Activated gamma-delta T cell treated with anti-CD3 and anti-CD28 coated beads, Interleukin-2, amount 50 U/mL, for 16 hours (primary cell): ENCODE measurements at regions not wholly inside any gene's neighbourhood (a gene's known extent, or its start where the extent isn't known, plus 50 kb on each side); places are given as distances from the start of the nearest gene placed in this dataset.

Experiments
- DNase-seq: peaks from one replicate; pipeline ENCODE4 v3.0.0-alpha.2; 2020; ENCODE audit warnings: low read depth

DNA sequence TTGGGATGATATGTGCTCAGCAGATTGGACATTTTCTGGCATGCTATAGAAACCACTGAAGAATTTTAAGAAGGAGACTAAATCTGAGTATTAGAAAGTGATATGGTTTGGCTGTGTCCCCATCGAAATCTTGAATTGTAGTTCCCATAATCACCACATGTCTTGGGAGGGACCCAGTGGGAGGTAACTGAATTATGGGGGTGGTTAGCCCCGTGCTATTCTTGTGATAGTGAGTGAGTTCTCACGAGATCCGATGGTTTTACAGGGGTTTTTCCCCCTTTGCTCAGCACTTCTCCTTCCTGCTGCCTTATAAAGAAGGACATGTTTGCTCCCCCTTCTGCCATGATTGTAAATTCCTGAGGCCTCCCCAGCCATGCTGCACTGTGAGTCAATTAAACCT, 535.9 kb upstream of the VRK2 start:
- DNase-seq, result no peak

GRCh38 chr2:57515366-57515765, 531.2 kb upstream of the VRK2 start:
- no peak for DNase-seq

GRCh38 chr2:57516698-57517340, 529.8 kb upstream of the VRK2 start:
- no peak for DNase-seq

DNA sequence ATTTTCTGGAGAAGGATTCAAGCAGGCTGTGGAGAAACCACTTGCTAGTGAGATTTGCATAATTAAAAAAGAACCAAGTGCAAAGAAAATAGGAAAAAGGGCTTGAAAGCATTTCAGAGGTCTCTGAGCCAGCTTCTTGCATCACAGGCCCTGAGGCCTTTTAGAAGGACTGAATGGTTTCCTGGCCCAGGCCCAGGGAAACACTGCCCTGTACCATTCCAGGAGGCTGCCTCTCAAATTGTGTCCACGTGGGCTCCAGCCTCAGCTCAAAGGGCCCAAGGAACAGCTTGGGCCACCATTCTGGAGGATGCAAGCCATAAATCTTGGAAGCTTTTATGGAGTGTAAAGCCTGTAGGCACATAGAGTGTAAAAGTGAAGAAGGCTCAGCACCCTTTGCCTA, 523.3 kb upstream of the VRK2 start:
- DNase-seq, result no peak

DNA sequence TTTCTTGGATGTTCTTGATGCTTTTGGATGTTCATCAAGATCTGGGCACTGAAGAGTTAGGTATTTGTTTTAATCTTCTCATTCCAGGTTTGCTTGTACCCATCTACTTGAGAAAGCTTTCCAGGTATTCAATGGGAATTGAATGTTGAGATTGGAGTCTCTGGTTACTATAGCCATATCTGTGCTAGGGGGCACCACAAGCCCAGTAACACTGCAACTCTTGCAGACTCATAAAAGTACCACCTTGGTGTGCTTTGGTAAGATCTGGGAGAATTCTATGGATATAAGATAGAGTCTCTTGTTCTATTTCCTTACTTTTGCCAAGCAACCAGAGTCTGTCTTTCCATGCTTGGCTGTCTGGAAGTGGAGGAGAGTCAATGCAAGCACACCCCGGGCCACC, 518.9 kb upstream of the VRK2 start:
- no peak for DNase-seq

GRCh38 chr2:57528499-57528898, 518.1 kb upstream of the VRK2 start:
- no peak for DNase-seq

DNA sequence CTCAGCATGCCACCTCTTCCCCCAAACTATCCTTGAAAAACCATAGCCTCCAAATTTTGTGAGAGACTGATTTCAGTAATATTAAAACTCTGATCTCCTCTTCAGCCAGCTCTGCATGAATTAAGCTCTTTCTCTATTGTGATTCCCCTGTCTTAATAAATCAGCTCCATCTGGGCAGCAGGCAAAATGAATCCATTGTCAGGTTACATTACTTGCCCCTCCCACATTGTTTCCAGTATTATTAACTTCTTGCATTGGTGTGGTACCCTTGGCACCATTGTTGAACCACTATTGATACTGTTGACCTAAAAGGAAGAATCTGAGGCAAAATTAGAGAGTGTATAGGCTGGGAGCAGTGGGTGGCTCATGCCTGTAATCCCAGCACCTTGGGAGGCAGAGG, 512.2 kb upstream of the VRK2 start:
- no peak for DNase-seq

GRCh38 chr2:57536535-57537231, 509.9 kb upstream of the VRK2 start:
- DNase-seq, result no peak

DNA sequence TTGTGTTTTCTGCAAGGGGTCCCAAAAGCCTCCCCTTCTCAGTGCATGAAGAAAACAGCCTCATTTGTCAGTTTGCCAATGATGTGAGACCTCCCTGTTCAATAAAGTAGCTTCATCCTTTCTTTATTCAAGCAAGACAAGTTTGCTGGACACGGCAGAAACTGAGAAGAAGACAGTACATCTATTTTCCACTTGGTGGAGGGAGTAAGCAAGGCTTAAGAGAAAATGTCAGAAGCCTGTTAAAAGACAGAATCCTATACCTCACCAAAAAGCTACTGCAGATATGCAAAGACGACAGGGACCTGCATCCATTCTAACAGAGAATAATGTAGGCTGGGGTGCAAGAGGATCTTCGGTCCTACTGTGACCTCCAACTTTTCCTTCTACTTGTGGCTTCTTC, 506.8 kb upstream of the VRK2 start:
- no peak for DNase-seq

- no peak for DNase-seq
Observed at GRCh38 chr2:57542081-57542480, 504.5 kb upstream of the VRK2 start.

- no peak for DNase-seq
Observed at GRCh38 chr2:57543211-57543610, 503.4 kb upstream of the VRK2 start.

DNA sequence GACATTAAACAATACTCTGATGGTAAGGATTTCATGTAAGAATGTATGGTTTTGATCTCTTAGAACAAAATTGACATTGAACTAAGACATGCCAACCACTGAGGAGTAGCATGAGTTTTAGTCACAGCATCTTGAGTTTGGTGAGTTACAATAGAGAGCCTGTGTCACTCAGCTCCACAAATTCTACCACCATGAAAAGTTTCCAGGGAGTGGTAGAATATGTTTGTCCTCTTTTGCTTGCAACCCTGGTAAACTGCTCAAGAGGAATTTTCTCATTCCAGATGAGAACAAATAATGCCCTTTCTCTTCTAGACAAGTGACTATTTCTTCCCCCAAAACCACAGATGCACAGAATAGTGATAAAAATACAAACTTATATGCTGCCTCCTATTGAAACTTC, 502.0 kb upstream of the VRK2 start:
- no peak for DNase-seq

GRCh38 chr2:57546478-57546877, 500.1 kb upstream of the VRK2 start:
- no peak for DNase-seq

GRCh38 chr2:57549642-57550102, 496.9 kb upstream of the VRK2 start:
- no peak for DNase-seq

- no peak for DNase-seq
Observed at GRCh38 chr2:57550912-57551311, 495.7 kb upstream of the VRK2 start.

DNA sequence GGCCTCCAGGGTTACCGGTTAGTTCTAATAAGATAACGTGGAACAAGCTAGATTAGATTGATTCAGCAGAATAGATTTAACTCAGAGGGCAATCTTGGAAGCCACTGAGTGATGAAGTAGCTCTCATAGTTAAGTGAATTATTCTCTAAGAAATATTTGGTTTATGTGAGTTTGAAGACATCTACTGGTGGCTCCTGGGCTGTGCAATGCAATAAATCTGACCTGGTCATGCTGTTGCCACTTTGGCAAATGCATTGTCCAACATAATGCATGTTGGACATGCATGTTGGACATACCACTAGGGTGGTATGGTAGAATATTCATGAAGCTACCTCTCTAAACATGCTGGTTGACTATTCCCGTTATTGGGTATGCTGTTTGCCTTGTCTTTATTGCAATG, 493.7 kb upstream of the VRK2 start:
- DNase-seq, result no peak

DNA sequence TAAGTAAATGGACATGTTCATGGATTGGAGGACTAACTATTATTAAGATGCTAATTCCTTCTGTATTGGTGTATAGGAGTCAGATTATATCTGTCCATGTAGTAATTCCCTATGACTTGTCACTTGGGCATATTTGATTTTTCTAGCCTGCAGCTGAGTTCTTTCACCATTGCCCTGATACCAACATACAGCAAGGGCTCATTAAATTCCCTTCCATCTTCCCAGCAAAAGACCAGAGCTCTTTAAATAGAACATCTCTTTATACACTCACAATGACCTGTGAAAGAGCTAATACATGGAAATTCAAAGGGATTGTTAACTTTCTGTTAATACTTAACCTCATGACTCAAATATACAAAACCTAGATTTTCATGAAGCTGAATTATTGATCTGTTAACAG, 492.3 kb upstream of the VRK2 start:
- no peak for DNase-seq

- DNase-seq, result no peak
Observed at GRCh38 chr2:57558312-57558711, 488.3 kb upstream of the VRK2 start.

GRCh38 chr2:57562495-57562894, 484.1 kb upstream of the VRK2 start:
- DNase-seq, result no peak

DNA sequence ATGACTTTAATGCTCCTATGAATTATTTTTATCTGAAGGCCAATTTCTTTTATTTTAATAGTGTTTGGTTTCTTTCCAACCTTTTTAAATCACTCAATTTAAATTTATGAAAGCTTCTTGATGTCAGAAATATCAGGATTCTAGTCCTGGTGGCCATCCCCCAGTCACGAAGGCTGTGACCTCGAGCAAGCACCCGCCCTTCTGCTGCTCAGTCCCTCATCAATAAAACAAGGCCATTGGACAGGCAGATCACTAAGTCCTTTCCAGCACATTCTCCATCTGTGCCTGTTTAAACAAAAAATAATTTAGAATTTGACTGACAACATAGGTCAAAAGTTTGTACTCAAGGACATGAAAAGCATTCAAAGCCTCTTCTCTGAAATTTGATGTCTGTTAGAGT, 483.6 kb upstream of the VRK2 start:
- no peak for DNase-seq

DNA sequence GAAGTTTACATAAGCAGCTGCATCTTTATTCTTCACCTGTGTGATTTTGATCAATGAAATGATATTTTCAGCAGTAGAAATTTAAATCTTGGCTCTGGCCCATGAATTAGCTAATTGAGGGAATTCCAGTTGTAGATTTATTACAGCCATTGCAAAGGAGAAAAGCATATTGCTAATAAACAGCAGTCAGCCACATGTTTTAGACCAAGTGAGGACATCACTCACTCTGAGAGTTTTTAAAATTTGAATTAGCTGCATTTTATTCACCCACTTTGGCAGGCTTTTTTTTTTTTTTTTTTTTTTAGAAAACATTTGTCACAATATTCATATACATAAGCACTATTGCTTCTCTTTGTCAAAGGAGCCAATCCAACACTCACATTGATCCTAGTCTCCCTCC, 479.4 kb upstream of the VRK2 start:
- no peak for DNase-seq

DNA sequence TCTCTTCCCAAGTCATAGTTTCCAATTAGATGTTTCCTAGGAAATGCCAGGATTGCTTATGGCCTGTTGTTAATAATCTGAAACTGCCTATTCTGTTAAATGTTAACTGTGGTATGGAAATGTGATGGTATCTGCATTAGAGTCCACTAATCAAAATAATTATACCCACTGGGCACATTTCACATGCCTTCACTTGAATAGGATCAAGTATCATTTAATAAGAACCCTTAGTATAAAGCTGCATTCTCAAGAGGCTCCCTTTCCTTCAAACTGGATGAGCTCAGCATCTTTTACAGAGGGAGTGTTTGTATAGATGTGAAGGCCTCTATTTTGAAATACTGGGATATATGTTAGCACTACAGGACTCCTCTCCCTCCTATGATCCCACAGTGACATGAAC, 477.2 kb upstream of the VRK2 start:
- no peak for DNase-seq

- no peak for DNase-seq
Observed at GRCh38 chr2:57570961-57571360, 475.6 kb upstream of the VRK2 start.

DNA sequence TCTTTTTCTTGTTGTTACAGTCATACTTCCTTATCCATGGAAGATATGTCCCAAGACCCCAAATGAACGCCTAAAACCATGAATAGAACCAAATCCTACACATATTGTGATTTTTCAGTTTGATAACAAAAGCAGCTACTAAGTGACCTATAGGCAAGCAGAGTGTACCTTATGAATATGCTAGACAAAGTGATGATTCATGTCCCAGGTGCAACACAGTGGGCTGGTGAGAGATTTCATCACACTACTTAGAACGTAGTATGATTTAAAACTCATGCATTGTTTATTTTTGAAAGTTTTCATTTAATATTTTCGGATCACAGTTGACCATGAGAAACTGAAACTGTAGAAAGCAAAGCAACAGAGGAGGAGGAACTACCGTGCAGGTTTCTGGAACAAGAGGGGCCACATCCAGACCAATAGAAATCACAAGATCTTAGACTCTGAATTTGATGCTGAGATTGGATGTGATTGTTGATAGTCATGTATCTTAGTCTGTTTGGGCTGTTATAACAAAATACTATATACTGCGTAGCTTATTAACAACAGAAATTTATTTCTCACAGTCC, 470.8 kb upstream of the VRK2 start:
- no peak for DNase-seq
